Duodenal mucosa (tissue), 2 donors: ENCODE measurements at regions not wholly inside any gene's neighbourhood (a gene's known extent, or its start where the extent isn't known, plus 50 kb on each side); places are given as distances from the start of the nearest gene placed in this dataset.
"Not testable (repeated sequence)": the region's sequence is repeated elsewhere in the genome, so short reads cannot be mapped to it uniquely, and the experiment has no call there.

ENCODE experiments used
- H3K27ac ChIP-seq: one replicate; pipeline ENCODE4 v1.7.0; 2013; ENCODE audit warnings: low read depth, low read length
- H3K27me3 ChIP-seq, 2 donors: one replicate each; pipeline ENCODE4 v1.7.0; 2013; ENCODE audit warnings: low read length in 2 of 2, control low read depth in 1 of 2; ENCODE audit not compliant: insufficient read depth in 2 of 2, control insufficient read depth in 1 of 2
- H3K36me3 ChIP-seq, 2 donors: one replicate each; pipeline ENCODE4 v1.7.0; 2013; ENCODE audit warnings: low read length in 2 of 2, control low read depth in 1 of 2; ENCODE audit not compliant: insufficient read depth in 2 of 2, control insufficient read depth in 1 of 2
- H3K4me1 ChIP-seq, 2 donors: one replicate each; pipeline ENCODE4 v1.7.0; 2013; ENCODE audit warnings: low read length in 2 of 2, control low read depth in 1 of 2; ENCODE audit not compliant: insufficient read depth in 2 of 2, control insufficient read depth in 1 of 2
- H3K4me3 ChIP-seq, 2 donors: one replicate each; pipeline ENCODE4 v1.7.0; 2013; ENCODE audit warnings: low read length in 2 of 2, low read depth in 1 of 2
- H3K9ac ChIP-seq, 2 donors: one replicate each; pipeline ENCODE4 v1.7.0; 2013; ENCODE audit warnings: low read length in 2 of 2, low read depth in 1 of 2
- H3K9me3 ChIP-seq, 2 donors: one replicate each; pipeline ENCODE4 v1.7.0; 2013; ENCODE audit warnings: low read length in 2 of 2, control low read depth in 1 of 2; ENCODE audit not compliant: control insufficient read depth in 1 of 2

DNA sequence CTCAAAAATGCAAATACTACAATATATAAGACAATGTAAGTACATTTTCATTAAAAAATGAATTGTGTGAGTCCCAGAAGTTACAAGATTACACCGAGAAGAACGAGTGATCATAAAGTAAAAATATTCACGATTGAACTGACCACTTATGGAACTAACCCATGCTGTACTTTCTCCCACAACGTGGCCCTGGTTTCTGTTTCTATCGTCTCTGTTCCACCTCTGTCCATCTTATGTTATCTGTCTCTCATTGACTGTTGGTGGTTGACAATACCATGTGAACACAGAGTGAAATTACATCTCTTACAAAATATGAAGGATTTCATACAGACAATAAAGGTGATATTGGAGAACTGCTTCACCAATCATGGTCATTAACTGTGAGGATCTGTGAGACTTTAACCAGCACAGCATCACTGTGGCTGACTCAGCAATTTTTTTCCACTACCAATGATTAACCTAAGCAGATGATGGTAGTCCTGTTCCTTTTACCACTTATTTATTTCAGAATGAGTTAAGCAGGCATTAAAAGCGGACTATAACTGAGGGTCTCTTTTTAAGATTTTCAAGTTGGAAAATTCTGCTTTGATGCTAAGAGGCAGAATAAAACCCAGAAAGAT, 165.1 kb downstream of the TGFB2 start:
- no peaks in the 10 kb centered on the region for H3K4me1 ChIP-seq
- H3K27ac ChIP-seq: no peak overlapping the region
- H3K36me3 ChIP-seq: no peaks in the 10 kb centered on the region
- H3K9me3 ChIP-seq: peaks cover 6 to 8% of the 10 kb centered on the region in 2 donors
- no peaks in the 10 kb centered on the region for H3K27me3 ChIP-seq
- H3K9ac ChIP-seq: no peak overlapping the region
- no peak overlapping the region for H3K4me3 ChIP-seq

DNA sequence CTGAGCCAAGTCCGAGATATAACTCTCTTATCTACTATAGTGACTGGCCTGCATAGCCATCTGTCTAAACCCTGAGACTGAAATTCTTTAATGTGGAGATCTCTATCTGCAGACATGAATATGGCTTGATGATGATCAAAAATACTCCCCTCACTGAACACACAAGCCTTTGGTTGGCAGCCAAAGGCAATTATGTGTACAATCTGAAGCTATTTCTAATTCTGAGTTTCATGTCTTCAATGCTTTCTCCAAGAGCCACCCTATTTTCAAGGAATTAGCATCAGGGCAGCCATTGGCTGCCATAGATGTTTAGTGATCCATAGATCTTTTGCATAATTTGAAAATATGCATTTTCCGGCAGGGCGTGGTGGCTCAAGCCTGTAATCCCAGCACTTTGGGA, 168.2 kb downstream of the TGFB2 start:
- H3K27ac ChIP-seq: no peak overlapping the region
- no peaks in the 10 kb centered on the region for H3K27me3 ChIP-seq
- H3K9ac ChIP-seq: no peak overlapping the region
- H3K9me3 ChIP-seq: no peaks in the 10 kb centered on the region
- H3K36me3 ChIP-seq: no peaks in the 10 kb centered on the region
- no peaks in the 10 kb centered on the region for H3K4me1 ChIP-seq
- H3K4me3 ChIP-seq: no peak overlapping the region

GRCh38 chr1:218514689-218515088, 169.6 kb downstream of the TGFB2 start:
- Histone ChIP-seq H3K4me1 (no peaks in the 10 kb centered on the region), H3K27me3 (no peaks in the 10 kb centered on the region), H3K9ac (no peak overlapping the region), H3K9me3 (no peaks in the 10 kb centered on the region), H3K27ac (no peak overlapping the region), H3K36me3 (no peaks in the 10 kb centered on the region), H3K4me3 (no peak overlapping the region)

GRCh38 chr1:218516526-218516925, 171.4 kb downstream of the TGFB2 start:
- Histone ChIP-seq H3K9ac (no peak overlapping the region), H3K4me1 (no peaks in the 10 kb centered on the region), H3K27me3 (no peaks in the 10 kb centered on the region), H3K27ac (no peak overlapping the region), H3K9me3 (no peaks in the 10 kb centered on the region), H3K36me3 (no peaks in the 10 kb centered on the region), H3K4me3 (no peak overlapping the region)

DNA sequence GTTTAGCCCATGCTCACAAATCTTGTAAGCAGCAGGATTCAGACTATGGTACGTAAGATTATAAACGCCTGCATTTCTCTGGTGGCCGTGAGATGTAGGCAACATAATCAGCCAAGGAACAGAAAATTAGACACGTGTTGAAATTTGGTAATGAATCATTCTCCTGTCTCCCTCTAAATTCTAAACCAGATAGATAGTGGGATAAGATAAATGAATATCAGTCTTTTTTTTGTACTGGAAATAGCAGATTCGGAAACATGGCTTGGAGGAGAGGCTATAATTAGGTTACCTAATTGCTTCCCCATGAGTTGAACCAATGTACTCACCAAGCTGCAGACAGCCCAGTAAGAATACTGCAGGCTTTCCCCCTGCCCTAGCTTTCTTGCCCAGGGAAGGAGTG, 172.3 kb downstream of the TGFB2 start:
- H3K27me3 ChIP-seq: no peaks in the 10 kb centered on the region
- H3K9ac ChIP-seq: no peak overlapping the region
- no peak overlapping the region for H3K4me3 ChIP-seq
- H3K36me3 ChIP-seq: no peaks in the 10 kb centered on the region
- H3K4me1 ChIP-seq: no peaks in the 10 kb centered on the region
- H3K27ac ChIP-seq: no peak overlapping the region
- H3K9me3 ChIP-seq: no peaks in the 10 kb centered on the region

GRCh38 chr1:218518216-218518740, 173.1 kb downstream of the TGFB2 start:
- no peak overlapping the region for H3K27ac ChIP-seq
- H3K27me3 ChIP-seq: no peaks in the 10 kb centered on the region
- no peak overlapping the region for H3K4me3 ChIP-seq
- H3K36me3 ChIP-seq: no peaks in the 10 kb centered on the region
- no peaks in the 10 kb centered on the region for H3K4me1 ChIP-seq
- H3K9me3 ChIP-seq: no peaks in the 10 kb centered on the region
- no peak overlapping the region for H3K9ac ChIP-seq

- not testable (repeated sequence) for H3K9ac ChIP-seq, H3K27ac ChIP-seq, H3K4me3 ChIP-seq, H3K9me3 ChIP-seq, H3K4me1 ChIP-seq, H3K36me3 ChIP-seq, H3K27me3 ChIP-seq
These were observed 175.5 kb downstream of the TGFB2 start for GRCh38 chr1:218520646-218521045.

DNA sequence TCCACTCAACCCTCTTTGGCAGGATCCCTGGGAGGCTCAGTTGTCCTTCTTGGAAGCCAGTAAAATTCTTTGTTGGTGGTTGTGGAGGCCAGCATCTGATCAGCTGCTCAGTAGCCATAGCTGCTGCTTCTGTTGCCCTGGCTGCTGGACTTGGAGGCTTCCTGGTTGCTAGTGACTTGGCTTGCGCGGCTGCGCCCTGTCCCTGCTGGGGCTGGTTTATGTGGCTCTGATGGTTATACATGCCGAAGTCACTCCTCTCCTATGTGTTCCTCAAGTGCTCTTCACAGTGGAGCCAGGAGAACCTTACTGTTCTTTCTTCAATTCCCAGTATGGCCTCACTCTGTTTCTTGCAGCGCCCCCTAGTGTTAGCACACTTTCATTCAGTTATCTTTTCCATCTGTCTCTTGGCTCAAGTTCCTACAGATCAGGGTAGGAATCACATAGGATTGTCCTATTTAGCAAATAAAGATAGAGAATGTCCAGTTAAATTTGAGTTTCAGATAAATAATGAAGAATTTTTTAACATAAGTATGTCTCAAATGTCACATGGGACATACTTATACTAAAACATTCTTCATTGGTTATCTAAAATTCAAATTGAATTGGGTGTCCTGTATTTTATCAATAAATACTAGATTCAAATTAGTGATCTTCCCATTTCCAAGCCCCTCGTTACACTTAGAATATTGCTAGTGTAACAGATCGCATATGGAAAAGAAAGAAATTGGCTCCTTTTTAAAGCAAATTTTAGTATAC, 176.5 kb downstream of the TGFB2 start:
- no peak overlapping the region for H3K4me3 ChIP-seq
- no peaks in the 10 kb centered on the region for H3K9me3 ChIP-seq
- no peak overlapping the region for H3K9ac ChIP-seq
- H3K4me1 ChIP-seq: no peaks in the 10 kb centered on the region
- peaks cover 0 to 5% of the 10 kb centered on the region in 2 donors for H3K27me3 ChIP-seq
- H3K27ac ChIP-seq: no peak overlapping the region
- H3K36me3 ChIP-seq: no peaks in the 10 kb centered on the region

DNA sequence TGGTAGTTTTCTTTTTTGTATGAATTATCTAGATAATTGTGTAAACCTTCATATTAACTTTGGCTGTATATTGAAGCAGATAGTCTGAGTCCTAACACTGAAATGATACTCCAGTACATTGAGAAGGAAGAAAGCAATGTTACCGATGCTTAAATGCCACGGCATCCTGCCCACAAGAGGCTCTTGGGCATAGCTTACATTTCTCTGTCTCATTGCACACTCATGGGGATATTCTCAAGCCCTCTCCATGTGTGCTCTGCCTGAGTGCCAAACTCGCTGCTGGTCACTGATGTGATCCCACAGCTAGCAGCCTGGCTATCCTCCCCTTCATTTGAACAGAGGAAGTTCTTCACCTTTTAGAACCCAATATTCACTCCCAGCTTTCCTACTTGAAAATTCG, 179.4 kb downstream of the TGFB2 start:
- Histone ChIP-seq H3K4me1 (no peaks in the 10 kb centered on the region), H3K27ac (no peak overlapping the region), H3K36me3 (no peaks in the 10 kb centered on the region), H3K27me3 (peaks cover 0 to 5% of the 10 kb centered on the region in 2 donors), H3K4me3 (no peak overlapping the region), H3K9me3 (no peaks in the 10 kb centered on the region), H3K9ac (no peak overlapping the region)

- Histone ChIP-seq H3K9ac (no peak overlapping the region), H3K9me3 (no peaks in the 10 kb centered on the region), H3K27me3 (peaks cover 0 to 5% of the 10 kb centered on the region in 2 donors), H3K4me1 (no peaks in the 10 kb centered on the region), H3K27ac (no peak overlapping the region), H3K4me3 (no peak overlapping the region), H3K36me3 (no peaks in the 10 kb centered on the region)
These were observed 179.9 kb downstream of the TGFB2 start for GRCh38 chr1:218525031-218525430.
